NCI-H1105 (cell line): ENCODE measurements at regions not wholly inside any gene's neighbourhood (a gene's known extent, or its start where the extent isn't known, plus 50 kb on each side); places are given as distances from the start of the nearest gene placed in this dataset.

Experiments used
- DNase-seq: peaks from one replicate; lab custom pipeline; 2025; lab: John Stamatoyannopoulos, UW

- DNase-seq: no peak
These were observed 556.6 kb upstream of the CDH4 start for GRCh38 chr20:60695226-60696000.

- DNase-seq: no peak
These were observed 554.8 kb upstream of the CDH4 start for GRCh38 chr20:60697252-60697651.

DNA sequence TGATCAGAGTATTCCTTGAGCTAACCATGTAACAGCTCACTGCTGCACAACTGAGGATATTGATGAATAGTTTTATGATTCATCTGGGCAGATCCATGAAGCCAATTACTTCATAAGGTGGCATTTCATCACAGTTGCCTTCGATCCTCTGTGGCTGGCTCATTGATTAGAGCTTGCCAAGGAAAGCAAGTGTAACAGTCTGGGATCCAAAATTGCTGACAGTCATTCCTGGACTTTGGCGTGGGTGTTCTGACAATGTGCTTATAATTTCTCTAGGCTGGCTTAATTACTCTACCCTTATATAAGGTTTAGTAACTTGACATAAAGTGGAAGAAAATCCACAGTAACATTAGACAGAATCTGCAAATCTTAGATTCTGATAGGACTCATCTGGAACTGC is 551.3 kb upstream of the CDH4 start:
- no peak for DNase-seq

DNA sequence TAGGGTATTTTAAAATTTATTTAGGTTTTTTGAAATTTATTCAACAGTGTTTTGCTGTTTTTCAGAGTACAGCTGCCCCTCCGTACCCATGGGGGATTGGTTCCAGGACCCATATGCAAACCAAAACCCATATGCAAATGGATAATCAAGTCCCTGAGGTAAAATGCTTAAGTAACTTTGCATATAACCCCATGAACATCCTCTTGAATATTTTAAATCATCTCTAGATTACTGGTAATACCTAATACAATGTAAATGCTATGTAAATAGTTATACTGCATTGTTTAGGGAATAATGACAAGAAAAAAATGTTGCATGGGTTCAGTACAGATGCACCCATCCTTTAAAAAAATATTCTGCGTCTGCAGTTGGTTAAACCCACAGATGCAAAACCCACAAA is 547.9 kb upstream of the CDH4 start:
- DNase-seq: no peak

GRCh38 chr20:60713396-60713795 is 538.7 kb upstream of the CDH4 start:
- DNase-seq: no peak

DNA sequence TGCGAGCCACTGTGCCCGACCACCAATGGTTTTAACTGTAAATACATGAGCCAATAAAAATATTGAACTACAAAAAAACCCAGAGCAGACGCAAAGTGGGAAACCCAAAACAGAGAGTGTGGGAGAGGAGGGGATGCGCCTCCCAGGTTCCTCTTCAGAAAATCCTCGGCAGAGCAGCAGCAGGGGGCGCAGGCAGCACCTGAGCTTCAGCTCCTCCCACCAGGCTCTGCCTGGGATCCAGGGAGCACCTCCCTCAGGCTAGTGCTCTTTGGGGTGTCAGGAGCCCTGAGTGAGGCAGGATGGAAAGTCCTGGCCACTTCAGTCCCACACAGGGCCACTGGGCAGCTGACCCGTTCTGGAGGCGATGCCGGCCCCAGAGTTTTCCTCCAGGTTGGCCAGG is 536.9 kb upstream of the CDH4 start:
- no peak for DNase-seq

- peak; percentile 37 for DNase-seq
These were observed 533.1 kb upstream of the CDH4 start for GRCh38 chr20:60718743-60719480.

- no peak for DNase-seq
These were observed 526.7 kb upstream of the CDH4 start for GRCh38 chr20:60725311-60725906.

DNA sequence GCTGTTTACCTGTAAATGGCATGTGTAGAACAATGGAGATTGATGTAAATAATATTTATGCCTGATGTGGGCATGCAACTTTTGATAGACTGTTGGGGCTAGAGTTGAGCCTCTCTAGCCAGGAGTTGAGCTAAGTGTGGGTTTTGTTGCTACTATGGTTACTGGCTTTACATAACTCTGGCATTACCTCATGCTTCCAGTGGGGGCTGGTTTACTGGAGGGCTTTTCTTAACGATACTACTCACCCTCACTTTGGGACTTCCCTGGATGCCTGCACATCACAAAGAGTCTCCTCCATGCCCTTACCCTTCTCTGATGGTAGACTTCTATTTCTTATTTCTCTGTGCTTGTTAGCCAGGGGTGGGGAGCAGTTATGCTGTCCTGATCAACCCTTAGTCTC is 524.6 kb upstream of the CDH4 start:
- no peak for DNase-seq

DNA sequence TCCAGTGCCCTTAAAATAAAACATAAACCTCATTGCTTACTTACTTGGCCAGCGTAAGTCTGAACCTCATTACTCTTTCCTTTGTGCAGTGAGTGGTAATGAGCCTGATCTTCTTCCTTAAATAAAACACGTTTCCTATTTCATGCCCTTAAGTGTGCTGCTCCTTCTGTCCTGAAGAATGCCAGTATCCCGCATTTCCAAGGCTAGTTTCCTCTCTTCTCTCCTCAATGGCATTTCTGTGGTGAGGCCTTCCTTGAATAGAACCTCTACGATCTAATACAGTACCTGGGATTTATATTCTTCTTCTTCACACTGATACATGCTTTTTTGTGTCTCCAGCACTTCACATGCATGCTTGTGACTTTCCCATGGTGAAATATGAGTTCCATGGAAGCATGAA is 523.4 kb upstream of the CDH4 start:
- DNase-seq: no peak

DNA sequence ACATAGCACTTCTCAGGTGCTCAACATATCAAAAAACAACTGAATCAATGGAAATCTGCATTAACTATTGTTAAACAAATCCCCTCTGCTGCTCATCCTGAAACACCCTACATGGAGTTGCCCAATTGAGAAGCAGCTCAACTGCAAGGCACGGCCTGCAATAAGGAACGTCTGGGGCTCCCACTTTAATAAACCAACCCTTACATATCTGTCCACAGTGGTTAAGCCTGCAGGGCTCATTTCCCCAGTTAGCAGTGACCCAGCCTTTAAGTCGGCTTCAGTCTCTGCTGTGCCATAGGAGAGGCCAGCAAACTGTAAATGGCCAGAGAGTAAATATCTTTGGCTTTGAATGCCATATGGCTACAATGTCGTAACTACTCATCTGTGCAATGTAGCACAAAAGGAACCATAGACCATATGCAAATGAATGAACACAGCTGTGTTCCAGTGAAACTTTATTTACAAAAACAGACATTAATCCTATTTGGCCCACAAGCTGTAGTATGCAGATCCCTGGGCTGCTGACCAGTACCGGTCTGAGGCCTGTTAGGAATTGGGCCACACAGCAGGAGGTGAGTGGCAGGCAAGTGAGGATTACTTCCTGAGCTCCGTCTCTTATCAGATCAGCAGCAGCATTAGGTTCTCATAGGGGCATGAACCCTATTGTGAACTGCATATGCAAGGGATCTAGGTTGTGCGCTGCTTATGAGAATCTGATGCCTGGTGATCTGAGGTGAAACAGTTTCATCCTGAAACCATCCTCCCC is 522.7 kb upstream of the CDH4 start:
- no peak for DNase-seq

- DNase-seq: no peak
These were observed 519.7 kb upstream of the CDH4 start for GRCh38 chr20:60732322-60732721.

DNA sequence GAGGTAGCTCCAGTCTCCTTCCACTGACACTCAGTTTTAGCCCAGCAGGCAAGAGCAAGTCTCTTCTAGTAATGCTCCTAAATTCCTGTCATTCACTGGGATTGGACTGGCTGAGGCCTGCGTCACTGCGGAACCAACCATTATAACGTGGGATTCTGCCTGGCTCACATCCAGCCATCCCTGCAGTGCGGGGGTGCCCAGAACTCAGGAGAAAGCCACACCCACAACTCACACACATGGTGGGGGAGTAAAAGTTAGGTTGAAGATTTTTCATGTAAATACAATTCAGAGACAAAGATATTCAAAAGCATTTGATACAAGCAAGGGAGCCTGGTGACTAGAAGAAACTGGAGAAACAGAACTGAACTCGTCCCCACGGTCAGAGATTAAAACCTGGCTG is 504.0 kb upstream of the CDH4 start:
- no peak for DNase-seq

DNA sequence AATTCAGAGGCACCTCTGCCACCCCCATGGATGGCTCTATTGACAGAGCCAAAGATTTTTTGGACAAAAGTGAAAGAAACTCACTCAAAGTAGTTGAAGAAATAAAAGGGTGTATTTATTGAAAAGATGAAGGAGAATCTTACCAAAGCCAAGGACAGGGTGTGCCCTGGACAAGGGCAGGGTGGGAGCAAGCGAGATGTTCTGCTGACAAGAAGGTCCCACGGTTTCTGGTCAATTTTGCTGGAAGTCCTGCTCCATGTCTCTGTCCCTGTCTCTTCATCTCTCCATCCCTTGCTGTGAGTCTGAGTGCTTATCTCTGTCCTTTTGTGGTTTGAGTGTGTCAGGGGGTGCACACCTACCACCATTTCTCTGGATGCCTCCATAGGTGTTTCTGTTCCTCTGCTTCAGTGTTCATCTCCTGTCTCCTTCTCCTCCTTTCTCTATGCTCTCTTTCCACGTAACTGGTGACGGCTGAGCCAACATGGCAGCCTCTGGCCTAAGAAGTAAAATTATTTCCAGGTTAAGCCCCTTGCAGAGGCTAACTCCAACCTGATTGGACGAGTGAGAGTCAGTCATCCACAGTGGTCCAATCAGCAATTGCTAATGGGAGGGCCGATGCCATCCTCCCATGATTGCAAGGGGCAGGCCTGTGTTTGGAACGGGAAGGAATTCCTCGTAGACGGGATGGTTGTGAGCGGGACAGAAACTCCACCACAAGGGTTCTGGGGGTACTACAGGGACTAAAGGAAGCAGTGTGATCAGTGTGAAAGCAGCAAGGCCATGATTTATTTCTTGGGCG is 502.1 kb upstream of the CDH4 start:
- no peak for DNase-seq

- no peak for DNase-seq
These were observed 501.2 kb upstream of the CDH4 start for GRCh38 chr20:60750909-60751308.

- DNase-seq: no peak
These were observed 500.2 kb upstream of the CDH4 start for GRCh38 chr20:60751826-60752225.

DNA sequence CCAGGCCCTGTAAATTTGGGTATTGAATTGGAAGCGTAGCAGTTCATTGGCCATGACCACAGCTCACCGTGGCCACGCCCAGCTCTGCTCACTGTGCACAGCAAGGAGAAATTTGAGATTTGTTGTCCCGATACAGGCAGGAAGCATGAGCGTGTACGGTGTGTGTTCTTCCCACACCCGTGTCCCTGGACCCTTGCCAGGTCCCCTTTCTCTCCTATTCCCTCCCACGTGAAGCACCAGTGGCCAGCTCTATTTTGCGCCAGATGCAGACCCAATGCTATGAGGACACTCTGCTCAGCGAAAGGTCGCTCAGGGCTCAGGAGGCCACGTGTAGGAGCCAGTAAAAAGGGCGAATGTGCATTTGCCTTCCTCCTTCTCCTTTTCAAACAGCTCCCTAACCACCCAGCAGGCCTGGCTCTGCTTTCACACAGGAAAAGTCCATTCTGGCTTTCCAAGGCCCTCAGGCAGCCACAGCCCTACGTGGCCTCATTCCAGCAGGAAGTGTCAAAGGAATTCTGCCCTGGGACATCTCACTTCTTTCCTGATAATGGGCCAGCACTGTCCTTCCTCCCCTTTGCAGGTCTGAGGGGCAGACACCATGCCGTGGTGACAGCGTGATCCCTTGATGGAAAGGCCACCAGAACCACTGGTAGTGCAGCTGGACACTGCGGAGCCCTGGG is 499.2 kb upstream of the CDH4 start:
- DNase-seq: no peak

- no peak for DNase-seq
These were observed 497.2 kb upstream of the CDH4 start for GRCh38 chr20:60754856-60755255.

DNA sequence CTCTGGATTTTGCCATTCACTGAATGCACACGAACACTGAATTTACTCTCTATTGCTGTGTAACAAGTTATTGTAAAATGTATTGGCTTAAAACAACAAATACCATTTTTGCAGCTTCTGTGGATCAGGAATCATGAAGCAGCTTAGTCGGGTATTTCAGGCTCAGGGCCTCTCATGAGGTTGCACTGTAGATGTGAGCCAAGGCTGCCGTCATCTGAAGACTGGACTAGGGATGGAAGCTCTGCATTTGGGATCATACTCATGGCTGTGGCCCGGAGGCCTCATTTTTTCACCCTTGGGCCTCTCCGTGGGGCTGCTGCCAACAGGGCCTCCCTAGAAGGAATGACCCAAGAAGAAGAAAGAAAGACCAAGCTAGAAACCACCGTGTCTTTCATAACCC is 492.4 kb upstream of the CDH4 start:
- DNase-seq: no peak

DNA sequence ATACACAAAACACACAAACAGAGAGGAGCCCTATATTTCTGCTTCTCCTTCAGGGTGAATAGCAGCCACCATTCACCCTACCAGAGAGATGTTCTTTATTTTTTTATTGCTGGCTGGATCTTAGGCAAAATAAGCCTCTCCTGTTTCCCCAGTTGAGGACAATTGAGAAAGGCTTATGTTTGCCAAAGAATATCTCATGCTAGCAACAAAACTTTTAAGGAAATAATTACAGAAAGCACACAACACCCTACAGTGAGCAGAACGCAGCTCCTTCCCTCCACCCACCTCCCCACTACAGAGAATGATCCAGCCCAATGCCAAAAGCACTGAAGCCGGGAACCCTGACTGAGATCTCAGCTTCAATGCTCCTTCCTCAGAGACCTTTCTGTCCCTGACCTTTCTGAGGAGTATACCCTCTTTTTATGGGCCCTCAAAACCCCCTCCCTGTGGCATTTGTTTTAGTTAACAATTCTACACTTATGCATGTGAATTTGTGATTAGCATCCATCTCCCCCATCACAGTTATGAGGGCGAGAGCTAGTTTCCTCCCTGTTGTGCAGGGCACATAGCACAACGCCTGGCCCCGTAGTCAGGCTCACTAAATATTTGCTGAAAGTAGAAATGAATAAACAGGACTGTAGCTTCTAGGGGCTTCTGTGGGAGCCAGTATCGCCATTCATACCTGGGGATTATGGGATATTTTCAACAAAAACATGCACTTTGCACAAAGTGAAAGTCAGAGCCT is 491.6 kb upstream of the CDH4 start:
- DNase-seq: no peak
